ENCODE measurements at regions not wholly inside any gene's neighbourhood (a gene's known extent, or its start where the extent isn't known, plus 50 kb on each side); places are given as distances from the start of the nearest gene placed in this dataset.

DNA sequence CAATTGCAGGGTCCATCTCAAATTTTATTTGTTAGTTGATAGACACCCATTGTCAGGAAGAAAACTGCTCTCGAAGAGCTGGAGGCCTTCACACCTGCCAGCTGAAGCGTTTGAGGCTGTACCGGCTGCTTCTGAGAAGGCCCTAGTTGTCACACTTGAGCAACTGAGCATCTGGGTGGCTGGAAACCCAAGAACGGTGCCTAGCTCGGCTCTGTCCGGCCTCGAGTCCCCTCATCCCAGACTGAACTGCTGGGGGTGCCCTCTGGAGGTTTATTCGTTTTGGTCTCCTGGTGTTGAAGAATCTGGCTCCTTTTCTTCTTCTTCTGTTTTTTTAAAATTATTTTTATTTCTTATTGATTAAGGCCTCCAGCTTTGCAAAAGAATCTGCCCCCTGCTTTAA is 59.3 kb upstream of the EXOC6 start:
- no peak overlapping the region for H2AFZ ChIP-seq (ENCODE audit: low read depth, low read length)
- no peak overlapping the region for H2AK5ac ChIP-seq (ENCODE audit: low read length, severe bottlenecking)
- H3K9me3 ChIP-seq (ENCODE audit: control insufficient read depth, low read length), result no peaks in the 10 kb centered on the region
- H3K79me1 ChIP-seq (replicated peaks; ENCODE audit: low read length, poor library complexity, severe bottlenecking), result no peaks in the 10 kb centered on the region
- no peak overlapping the region for H3K14ac ChIP-seq (ENCODE audit: low read length in 2 of 2)
- H2BK12ac ChIP-seq (ENCODE audit: low read length in 2 of 2), result no peak overlapping the region
- H3K4me1 ChIP-seq (ENCODE audit: control insufficient read depth, insufficient read depth, low read depth, low read length), result no peaks in the 10 kb centered on the region
- H3K36me3 ChIP-seq (ENCODE audit: control insufficient read depth in 1 of 2, insufficient read depth in 2 of 2, low read depth in 1 of 2, low read length in 2 of 2), result no peaks in the 10 kb centered on the region
- H3K27ac ChIP-seq (ENCODE audit: low read length, poor library complexity, severe bottlenecking), result no peak overlapping the region
- H3K4me3 ChIP-seq (ENCODE audit: insufficient read depth in 1 of 2, low read depth in 1 of 2, low read length in 2 of 2), result no peak overlapping the region
- no peak for DNase-seq
- no peak overlapping the region for H2BK15ac ChIP-seq (ENCODE audit: low read depth, poor library complexity, severe bottlenecking)
- H4K8ac ChIP-seq (ENCODE audit: low read length), result no peak overlapping the region
- no peak overlapping the region for H3K18ac ChIP-seq (ENCODE audit: low read depth in 1 of 2, low read length in 2 of 2)
- no peak overlapping the region for H2BK120ac ChIP-seq (ENCODE audit: low read depth, low read length)
- peaks cover 8 to 31% of the 10 kb centered on the region in 2 experiments for H3K27me3 ChIP-seq (ENCODE audit: control insufficient read depth in 1 of 2, insufficient read depth in 1 of 2, low read length in 2 of 2)
- no peak overlapping the region for H3K4me2 ChIP-seq (ENCODE audit: low read length, poor library complexity, severe bottlenecking)
- 88% methylated on average over 7 of the region's 8 CpGs for WGBS
- H3K4ac ChIP-seq (ENCODE audit: low read depth in 1 of 2, low read length in 2 of 2), result no peak overlapping the region
- no peak overlapping the region for H2BK5ac ChIP-seq (ENCODE audit: low read depth, low read length, poor library complexity, severe bottlenecking)
- no peak overlapping the region for H3K9ac ChIP-seq (ENCODE audit: low read length)
- no peak overlapping the region for H4K91ac ChIP-seq (ENCODE audit: low read length)
- H3K23ac ChIP-seq (ENCODE audit: low read length in 2 of 2), result no peak overlapping the region

GRCh38 chr10:92789786-92790185 is 58.5 kb upstream of the EXOC6 start:
- DNase-seq, result no peak
- H3K4me2 ChIP-seq (ENCODE audit: low read length, poor library complexity, severe bottlenecking), result no peak overlapping the region
- H3K79me1 ChIP-seq (replicated peaks; ENCODE audit: low read length, poor library complexity, severe bottlenecking), result no peaks in the 10 kb centered on the region
- no peak overlapping the region for H3K18ac ChIP-seq (ENCODE audit: low read depth in 1 of 2, low read length in 2 of 2)
- no peak overlapping the region for H3K9ac ChIP-seq (ENCODE audit: low read length)
- no peak overlapping the region for H2BK12ac ChIP-seq (ENCODE audit: low read length in 2 of 2)
- no peak overlapping the region for H3K4ac ChIP-seq (ENCODE audit: low read depth in 1 of 2, low read length in 2 of 2)
- H3K4me1 ChIP-seq (ENCODE audit: control insufficient read depth, insufficient read depth, low read depth, low read length), result no peaks in the 10 kb centered on the region
- no peak overlapping the region for H4K8ac ChIP-seq (ENCODE audit: low read length)
- no peak overlapping the region for H3K23ac ChIP-seq (ENCODE audit: low read length in 2 of 2)
- no peak overlapping the region for H3K4me3 ChIP-seq (ENCODE audit: insufficient read depth in 1 of 2, low read depth in 1 of 2, low read length in 2 of 2)
- H3K27ac ChIP-seq (ENCODE audit: low read length, poor library complexity, severe bottlenecking), result no peak overlapping the region
- H2BK15ac ChIP-seq (ENCODE audit: low read depth, poor library complexity, severe bottlenecking), result no peak overlapping the region
- no peak overlapping the region for H2BK120ac ChIP-seq (ENCODE audit: low read depth, low read length)
- no peak overlapping the region for H2AK5ac ChIP-seq (ENCODE audit: low read length, severe bottlenecking)
- H2AFZ ChIP-seq (ENCODE audit: low read depth, low read length), result no peak overlapping the region
- no peaks in the 10 kb centered on the region for H3K36me3 ChIP-seq (ENCODE audit: control insufficient read depth in 1 of 2, insufficient read depth in 2 of 2, low read depth in 1 of 2, low read length in 2 of 2)
- no peaks in the 10 kb centered on the region for H3K9me3 ChIP-seq (ENCODE audit: control insufficient read depth, low read length)
- no peak overlapping the region for H2BK5ac ChIP-seq (ENCODE audit: low read depth, low read length, poor library complexity, severe bottlenecking)
- peaks cover 8 to 31% of the 10 kb centered on the region in 2 experiments for H3K27me3 ChIP-seq (ENCODE audit: control insufficient read depth in 1 of 2, insufficient read depth in 1 of 2, low read length in 2 of 2)
- 49% methylated on average over 4 of the region's 4 CpGs for WGBS
- peak overlapping the region in 1 of 2 experiments; percentile 85 for H3K14ac ChIP-seq (ENCODE audit: low read length in 2 of 2)
- H4K91ac ChIP-seq (ENCODE audit: low read length), result no peak overlapping the region

DNA sequence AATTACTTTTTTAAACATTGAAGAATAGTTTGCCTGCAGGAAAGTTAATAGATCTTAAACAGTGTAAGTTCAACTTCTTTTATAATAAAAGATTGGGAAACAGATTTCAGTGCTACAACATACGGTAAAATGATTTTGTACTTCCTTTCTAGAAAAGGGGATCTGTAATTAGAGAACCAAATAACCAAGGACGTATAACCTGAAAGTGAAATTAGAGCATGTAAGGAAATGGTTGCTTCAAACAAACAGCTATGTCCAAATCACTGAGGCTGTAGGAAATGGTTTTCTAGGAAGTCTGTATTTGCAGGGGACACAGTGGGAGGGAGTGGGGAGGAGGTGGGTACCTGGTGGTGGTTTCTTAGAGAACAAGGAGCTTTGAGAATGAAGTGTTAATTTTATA is 57.9 kb upstream of the EXOC6 start:
- Histone ChIP-seq H2BK120ac (ENCODE audit: low read depth, low read length) (no peak overlapping the region), H3K18ac (ENCODE audit: low read depth in 1 of 2, low read length in 2 of 2) (no peak overlapping the region), H3K9me3 (ENCODE audit: control insufficient read depth, low read length) (no peaks in the 10 kb centered on the region), H3K4me1 (ENCODE audit: control insufficient read depth, insufficient read depth, low read depth, low read length) (no peaks in the 10 kb centered on the region), H4K8ac (ENCODE audit: low read length) (no peak overlapping the region), H3K27me3 (ENCODE audit: control insufficient read depth in 1 of 2, insufficient read depth in 1 of 2, low read length in 2 of 2) (peaks cover 8 to 31% of the 10 kb centered on the region in 2 experiments), H3K36me3 (ENCODE audit: control insufficient read depth in 1 of 2, insufficient read depth in 2 of 2, low read depth in 1 of 2, low read length in 2 of 2) (no peaks in the 10 kb centered on the region), H3K9ac (ENCODE audit: low read length) (no peak overlapping the region), H3K4ac (ENCODE audit: low read depth in 1 of 2, low read length in 2 of 2) (no peak overlapping the region), H3K27ac (ENCODE audit: low read length, poor library complexity, severe bottlenecking) (no peak overlapping the region), H3K14ac (ENCODE audit: low read length in 2 of 2) (no peak overlapping the region), H3K4me2 (ENCODE audit: low read length, poor library complexity, severe bottlenecking) (no peak overlapping the region), H2BK15ac (ENCODE audit: low read depth, poor library complexity, severe bottlenecking) (no peak overlapping the region), H3K23ac (ENCODE audit: low read length in 2 of 2) (no peak overlapping the region), H2AK5ac (ENCODE audit: low read length, severe bottlenecking) (no peak overlapping the region), H3K79me1 (replicated peaks; ENCODE audit: low read length, poor library complexity, severe bottlenecking) (no peaks in the 10 kb centered on the region), H3K4me3 (ENCODE audit: insufficient read depth in 1 of 2, low read depth in 1 of 2, low read length in 2 of 2) (no peak overlapping the region), H2BK5ac (ENCODE audit: low read depth, low read length, poor library complexity, severe bottlenecking) (no peak overlapping the region), H4K91ac (ENCODE audit: low read length) (no peak overlapping the region), H2AFZ (ENCODE audit: low read depth, low read length) (no peak overlapping the region), H2BK12ac (ENCODE audit: low read length in 2 of 2) (no peak overlapping the region)
- no peak for DNase-seq
- WGBS, result 91% methylated on average over 2 of the region's 2 CpGs

DNA sequence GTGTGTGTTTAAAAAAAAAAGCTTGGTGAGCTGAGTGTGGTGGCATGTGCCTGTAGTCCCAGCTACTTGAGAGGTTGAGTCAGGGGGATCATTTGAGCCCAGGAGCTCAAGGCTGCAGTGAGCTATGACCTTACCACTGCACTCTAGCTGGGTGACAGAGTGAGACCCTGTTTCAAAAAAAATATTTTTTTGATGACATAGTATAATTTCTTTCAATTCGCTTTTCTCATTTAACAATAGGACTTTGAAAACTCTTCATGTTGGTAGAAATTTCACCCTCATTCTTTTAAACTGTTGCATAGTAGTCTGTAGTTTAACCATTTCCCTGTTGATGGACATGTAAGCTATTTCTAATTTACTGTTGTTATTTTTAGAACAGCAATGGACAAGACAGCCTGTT is 55.7 kb upstream of the EXOC6 start:
- Histone ChIP-seq H3K4me1 (ENCODE audit: control insufficient read depth, insufficient read depth, low read depth, low read length) (no peaks in the 10 kb centered on the region), H2BK15ac (ENCODE audit: low read depth, poor library complexity, severe bottlenecking) (no peak overlapping the region), H3K4me2 (ENCODE audit: low read length, poor library complexity, severe bottlenecking) (no peak overlapping the region), H3K23ac (ENCODE audit: low read length in 2 of 2) (no peak overlapping the region), H2BK120ac (ENCODE audit: low read depth, low read length) (no peak overlapping the region), H2AFZ (ENCODE audit: low read depth, low read length) (no peak overlapping the region), H3K79me1 (replicated peaks; ENCODE audit: low read length, poor library complexity, severe bottlenecking) (no peaks in the 10 kb centered on the region), H2AK5ac (ENCODE audit: low read length, severe bottlenecking) (no peak overlapping the region), H3K9me3 (ENCODE audit: control insufficient read depth, low read length) (no peaks in the 10 kb centered on the region), H3K36me3 (ENCODE audit: control insufficient read depth in 1 of 2, insufficient read depth in 2 of 2, low read depth in 1 of 2, low read length in 2 of 2) (no peaks in the 10 kb centered on the region), H3K18ac (ENCODE audit: low read depth in 1 of 2, low read length in 2 of 2) (no peak overlapping the region), H2BK12ac (ENCODE audit: low read length in 2 of 2) (no peak overlapping the region), H3K4ac (ENCODE audit: low read depth in 1 of 2, low read length in 2 of 2) (no peak overlapping the region), H3K9ac (ENCODE audit: low read length) (no peak overlapping the region), H3K27me3 (ENCODE audit: control insufficient read depth in 1 of 2, insufficient read depth in 1 of 2, low read length in 2 of 2) (peaks cover 7 to 27% of the 10 kb centered on the region in 2 experiments), H2BK5ac (ENCODE audit: low read depth, low read length, poor library complexity, severe bottlenecking) (no peak overlapping the region), H3K14ac (ENCODE audit: low read length in 2 of 2) (no peak overlapping the region), H4K91ac (ENCODE audit: low read length) (no peak overlapping the region), H4K8ac (ENCODE audit: low read length) (no peak overlapping the region), H3K27ac (ENCODE audit: low read length, poor library complexity, severe bottlenecking) (no peak overlapping the region), H3K4me3 (ENCODE audit: insufficient read depth in 1 of 2, low read depth in 1 of 2, low read length in 2 of 2) (no peak overlapping the region)
- DNase-seq, result no peak
- no CpG with 5 or more reads among the region's 1 CpG for WGBS

Measured in mesenchymal stem cell (in vitro differentiated cells and primary cell).